BLaER1 (cell line): ENCODE measurements at regions not wholly inside any gene's neighbourhood (a gene's known extent, or its start where the extent isn't known, plus 50 kb on each side); places are given as distances from the start of the nearest gene placed in this dataset.

Experiments
- H3K27ac ChIP-seq: shearing (Covaris generic); formaldehyde crosslinking; 2 replicates; pipeline ENCODE4 v1.8.1; 2022
- H3K27me3 ChIP-seq: shearing (Covaris generic); formaldehyde crosslinking; 2 replicates; pipeline ENCODE4 v1.8.1; 2022
- H3K36me3 ChIP-seq: shearing (Covaris generic); formaldehyde crosslinking; 2 replicates; pipeline ENCODE4 v1.8.1; 2022
- H3K4me1 ChIP-seq: shearing (Covaris generic); formaldehyde crosslinking; 2 replicates; pipeline ENCODE4 v1.8.1; 2022
- H3K4me2 ChIP-seq: shearing (Covaris generic); formaldehyde crosslinking; 2 replicates; pipeline ENCODE4 v1.8.1; 2022
- H3K4me3 ChIP-seq: shearing (Covaris generic); formaldehyde crosslinking; 2 replicates; pipeline ENCODE4 v1.8.1; 2022
- H3K9ac ChIP-seq: shearing (Covaris generic); formaldehyde crosslinking; 2 replicates; pipeline ENCODE4 v1.8.1; 2022
- H3K9me3 ChIP-seq: shearing (Covaris generic); formaldehyde crosslinking; 2 replicates; pipeline ENCODE4 v1.8.1; 2022
- H4K20me1 ChIP-seq: shearing (Covaris generic); formaldehyde crosslinking; 2 replicates; pipeline ENCODE4 v1.8.1; 2022
- Cebpa-rat ChIP-seq: shearing (Covaris generic); IDR thresholded peaks from 2 replicates; pipeline ENCODE4 v1.8.1; 2022

- no peak overlapping the region for H3K27ac ChIP-seq
- no peaks in the 10 kb centered on the region for H3K9me3 ChIP-seq
- no peaks in the 10 kb centered on the region for H3K27me3 ChIP-seq
- H3K4me1 ChIP-seq = no peaks in the 10 kb centered on the region
- H3K9ac ChIP-seq = no peak overlapping the region
- no peak for TF ChIP-seq Cebpa-rat
- no peaks in the 10 kb centered on the region for H3K36me3 ChIP-seq
- no peaks in the 10 kb centered on the region for H4K20me1 ChIP-seq
- H3K4me3 ChIP-seq = no peak overlapping the region
- H3K4me2 ChIP-seq = no peak overlapping the region
These were observed 124.1 kb downstream of the PRDM9 start for GRCh38 chr5:23631302-23632045.

DNA sequence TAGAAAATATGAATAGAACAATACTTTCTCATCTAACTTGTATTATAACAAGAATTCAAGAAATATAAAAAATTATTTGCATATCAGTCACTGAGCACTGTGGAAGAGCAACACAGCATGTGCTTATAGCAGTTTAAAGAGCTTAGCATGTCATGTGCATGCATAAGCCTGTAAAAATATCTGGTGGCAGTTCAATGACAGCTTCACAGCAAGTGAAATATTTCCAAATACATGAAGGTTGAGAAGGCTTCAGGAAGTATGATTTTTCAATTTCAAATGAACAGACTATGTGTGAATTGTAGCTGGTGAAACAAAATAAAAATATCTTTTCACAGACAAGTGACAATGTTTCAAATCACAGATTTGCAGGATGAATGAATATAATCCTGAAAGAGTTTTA lies 128.5 kb downstream of the PRDM9 start:
- Histone ChIP-seq H3K27ac (no peak overlapping the region), H3K27me3 (no peaks in the 10 kb centered on the region), H4K20me1 (no peaks in the 10 kb centered on the region), H3K4me3 (no peak overlapping the region), H3K9ac (no peak overlapping the region), H3K4me2 (no peak overlapping the region), H3K36me3 (no peaks in the 10 kb centered on the region), H3K4me1 (no peaks in the 10 kb centered on the region), H3K9me3 (no peaks in the 10 kb centered on the region)
- no peak for TF ChIP-seq Cebpa-rat

DNA sequence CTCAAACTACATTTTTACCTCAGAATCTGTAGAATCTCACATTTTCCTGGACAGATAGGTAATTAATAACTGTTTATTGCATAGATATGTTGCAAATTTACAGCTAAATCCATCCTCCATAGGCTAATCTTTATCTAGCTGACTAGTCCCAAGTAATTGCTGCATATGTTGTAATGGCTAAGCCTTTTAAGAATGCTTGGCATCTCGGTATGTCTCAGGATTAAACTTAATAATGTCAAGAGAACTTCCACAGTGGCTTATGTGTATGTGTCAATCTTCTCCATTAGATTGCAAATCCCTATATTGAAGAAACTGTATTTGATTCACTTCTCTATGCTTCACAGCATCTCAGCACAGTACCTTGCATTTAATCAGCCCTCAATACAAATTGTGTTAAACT lies 131.9 kb downstream of the PRDM9 start:
- no peak for TF ChIP-seq Cebpa-rat

GRCh38 chr5:23648656-23649055 lies 141.2 kb downstream of the PRDM9 start:
- no peak for TF ChIP-seq Cebpa-rat
- H3K9ac ChIP-seq = no peak overlapping the region
- no peaks in the 10 kb centered on the region for H3K4me1 ChIP-seq
- no peaks in the 10 kb centered on the region for H4K20me1 ChIP-seq
- no peak overlapping the region for H3K27ac ChIP-seq
- H3K9me3 ChIP-seq = no peaks in the 10 kb centered on the region
- no peak overlapping the region for H3K4me3 ChIP-seq
- no peaks in the 10 kb centered on the region for H3K36me3 ChIP-seq
- H3K4me2 ChIP-seq = no peak overlapping the region
- H3K27me3 ChIP-seq = no peaks in the 10 kb centered on the region

More for the DNA sequence above, 131.9 kb downstream of the PRDM9 start:
- Histone ChIP-seq H4K20me1 (no peaks in the 10 kb centered on the region), H3K27ac (no peak overlapping the region), H3K4me2 (no peak overlapping the region), H3K36me3 (no peaks in the 10 kb centered on the region), H3K27me3 (no peaks in the 10 kb centered on the region), H3K9me3 (no peaks in the 10 kb centered on the region), H3K4me1 (no peaks in the 10 kb centered on the region), H3K4me3 (no peak overlapping the region), H3K9ac (no peak overlapping the region)

DNA sequence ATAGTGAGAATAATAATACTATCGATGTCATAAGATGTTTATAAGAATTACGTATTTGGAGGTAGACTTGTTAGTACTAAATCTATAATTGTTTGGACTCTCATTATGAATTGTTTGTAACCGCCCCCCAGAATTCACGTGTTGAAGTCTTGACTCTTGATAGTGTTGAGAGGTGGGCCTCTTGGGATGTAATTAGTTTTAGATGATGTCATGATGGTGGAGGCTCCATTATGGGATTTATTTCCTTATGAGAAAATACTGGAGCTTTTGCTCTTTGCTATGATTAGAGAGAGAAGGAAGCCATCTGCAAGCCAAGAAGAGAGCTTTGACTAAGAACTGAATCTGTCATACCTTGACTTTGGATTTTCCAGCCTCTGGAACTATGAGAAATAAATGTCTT lies 142.2 kb downstream of the PRDM9 start:
- H3K4me3 ChIP-seq = no peak overlapping the region
- no peak overlapping the region for H3K27ac ChIP-seq
- H3K36me3 ChIP-seq = no peaks in the 10 kb centered on the region
- TF ChIP-seq Cebpa-rat = no peak
- no peaks in the 10 kb centered on the region for H3K27me3 ChIP-seq
- no peak overlapping the region for H3K4me2 ChIP-seq
- no peaks in the 10 kb centered on the region for H3K9me3 ChIP-seq
- no peak overlapping the region for H3K9ac ChIP-seq
- H4K20me1 ChIP-seq = no peaks in the 10 kb centered on the region
- H3K4me1 ChIP-seq = no peaks in the 10 kb centered on the region

DNA sequence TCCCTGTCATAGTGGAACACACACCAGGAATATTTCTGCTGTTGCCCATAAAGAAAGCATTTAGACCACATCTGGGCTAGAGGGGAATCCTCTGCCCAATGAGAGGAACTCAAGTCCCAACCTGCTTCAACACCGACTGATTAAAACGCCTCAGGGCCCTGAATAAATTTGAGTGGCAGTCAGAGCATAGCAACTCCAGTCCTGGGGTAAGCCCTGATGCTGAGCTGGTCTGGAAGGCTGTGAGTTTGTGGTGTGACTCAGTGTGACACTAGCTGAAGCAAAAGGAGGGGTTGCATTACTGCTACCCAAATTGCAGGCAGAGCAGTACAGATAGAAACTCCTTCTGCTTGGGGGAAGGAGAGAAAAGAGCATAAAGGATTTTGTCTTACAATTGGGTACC lies 148.3 kb downstream of the PRDM9 start:
- H3K4me3 ChIP-seq = no peak overlapping the region
- no peak overlapping the region for H3K4me2 ChIP-seq
- H3K27me3 ChIP-seq = no peaks in the 10 kb centered on the region
- H3K36me3 ChIP-seq = no peaks in the 10 kb centered on the region
- H4K20me1 ChIP-seq = no peaks in the 10 kb centered on the region
- no peak overlapping the region for H3K27ac ChIP-seq
- H3K4me1 ChIP-seq = no peaks in the 10 kb centered on the region
- TF ChIP-seq Cebpa-rat = no peak
- H3K9ac ChIP-seq = no peak overlapping the region
- H3K9me3 ChIP-seq = no peaks in the 10 kb centered on the region

DNA sequence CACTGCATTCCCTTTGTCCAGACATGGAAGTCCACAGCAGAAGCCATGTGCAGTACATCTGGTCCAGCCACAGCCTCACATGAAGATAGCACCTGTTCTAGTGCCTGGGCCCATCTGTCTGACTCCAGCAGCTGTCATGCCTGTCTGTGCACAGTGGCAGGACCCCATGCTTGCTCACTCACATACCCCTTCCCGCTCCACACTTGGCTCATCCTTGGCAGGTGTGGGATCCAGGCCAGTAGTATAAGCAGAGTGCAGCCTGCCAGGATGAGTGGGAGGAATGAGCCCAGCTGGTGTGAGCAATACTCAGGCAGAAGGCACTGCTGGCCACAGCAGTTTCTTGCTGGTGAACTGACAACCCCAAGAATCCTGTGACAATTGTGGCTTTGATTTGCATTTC lies 168.0 kb downstream of the PRDM9 start:
- Histone ChIP-seq H3K9me3 (peaks cover 24% of the 10 kb centered on the region), H3K36me3 (no peaks in the 10 kb centered on the region), H3K4me3 (no peak overlapping the region), H3K9ac (no peak overlapping the region), H3K4me2 (no peak overlapping the region), H4K20me1 (no peaks in the 10 kb centered on the region), H3K27me3 (no peaks in the 10 kb centered on the region), H3K27ac (no peak overlapping the region), H3K4me1 (no peaks in the 10 kb centered on the region)
- no peak for TF ChIP-seq Cebpa-rat

DNA sequence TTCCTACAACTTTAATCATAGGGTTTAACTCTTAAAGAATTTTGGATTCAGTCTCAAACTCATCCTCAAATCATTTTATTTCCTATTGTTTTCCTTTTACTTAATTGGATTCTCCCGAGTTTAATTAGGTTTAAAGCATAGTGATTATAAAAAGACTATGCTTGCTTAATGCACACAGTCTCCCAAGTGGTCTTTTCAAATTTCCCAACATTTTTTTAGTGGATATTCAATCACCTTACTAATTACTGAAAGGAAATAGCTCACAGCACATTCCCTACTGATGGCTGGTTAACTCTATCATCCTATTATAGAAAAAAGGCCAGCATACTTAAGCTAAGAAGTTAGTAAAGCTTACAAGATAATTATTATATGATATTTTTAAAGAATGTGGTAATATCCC lies 170.6 kb downstream of the PRDM9 start:
- no peak overlapping the region for H3K9ac ChIP-seq
- peaks cover 24% of the 10 kb centered on the region for H3K9me3 ChIP-seq
- H3K36me3 ChIP-seq = no peaks in the 10 kb centered on the region
- H3K4me2 ChIP-seq = no peak overlapping the region
- H3K4me3 ChIP-seq = no peak overlapping the region
- TF ChIP-seq Cebpa-rat = no peak
- H3K4me1 ChIP-seq = no peaks in the 10 kb centered on the region
- H4K20me1 ChIP-seq = no peaks in the 10 kb centered on the region
- no peak overlapping the region for H3K27ac ChIP-seq
- H3K27me3 ChIP-seq = no peaks in the 10 kb centered on the region

GRCh38 chr5:23684103-23684502 lies 176.7 kb downstream of the PRDM9 start:
- Histone ChIP-seq H3K36me3 (no peaks in the 10 kb centered on the region), H3K27ac (no peak overlapping the region), H3K27me3 (no peaks in the 10 kb centered on the region), H3K4me3 (no peak overlapping the region), H3K9ac (no peak overlapping the region), H4K20me1 (no peaks in the 10 kb centered on the region), H3K9me3 (no peaks in the 10 kb centered on the region), H3K4me2 (no peak overlapping the region), H3K4me1 (no peaks in the 10 kb centered on the region)
- TF ChIP-seq Cebpa-rat = no peak

- H3K9me3 ChIP-seq = no peaks in the 10 kb centered on the region
- H4K20me1 ChIP-seq = no peaks in the 10 kb centered on the region
- no peak overlapping the region for H3K9ac ChIP-seq
- H3K27ac ChIP-seq = no peak overlapping the region
- H3K4me2 ChIP-seq = no peak overlapping the region
- H3K27me3 ChIP-seq = no peaks in the 10 kb centered on the region
- no peaks in the 10 kb centered on the region for H3K36me3 ChIP-seq
- no peak overlapping the region for H3K4me3 ChIP-seq
- no peaks in the 10 kb centered on the region for H3K4me1 ChIP-seq
- TF ChIP-seq Cebpa-rat = no peak
These were observed 196.8 kb downstream of the PRDM9 start for GRCh38 chr5:23703940-23704855.
